Mammary epithelial cell (primary cell): ENCODE measurements at regions not wholly inside any gene's neighbourhood (a gene's known extent, or its start where the extent isn't known, plus 50 kb on each side); places are given as distances from the start of the nearest gene placed in this dataset.

Experiments used
- CTCF ChIP-seq, 2 donors: IDR thresholded peaks in 1 of 2; conservative IDR thresholded peaks in 1 of 2; 2 replicates each; pipeline ENCODE4 v1.5.1; 2011 to 2012; ENCODE audit warnings: inconsistent platforms in 2 of 2, low read length in 2 of 2, mild to moderate bottlenecking in 2 of 2, control low read depth in 1 of 2, low read depth in 1 of 2; ENCODE audit not compliant: insufficient read depth in 1 of 2; ENCODE audit errors: extremely low read depth in 1 of 2
- EZH2 ChIP-seq: IDR thresholded peaks from 2 replicates; pipeline ENCODE4 v1.6.1; 2012; ENCODE audit warnings: low read length, inconsistent platforms, borderline replicate concordance

GRCh38 chr2:63736354-63736753, 105.3 kb upstream of the UGP2 start:
- TF ChIP-seq CTCF (conservative IDR thresholded peaks at IDR 0.05 in 1 of 2, IDR thresholded peaks at IDR 0.05 in 1 of 2; ENCODE audit: extremely low read depth in 1 of 2, insufficient read depth in 1 of 2, low read depth in 1 of 2, low read length in 2 of 2) = no peak
- no peak for TF ChIP-seq EZH2
